Right kidney (tissue), 1 donor: ENCODE measurements at regions not wholly inside any gene's neighbourhood (a gene's known extent, or its start where the extent isn't known, plus 50 kb on each side); places are given as distances from the start of the nearest gene placed in this dataset.
A peak's percentile ranks its signal among the peaks of the same experiment; 100 is the strongest.
"Not testable (repeated sequence)": the region's sequence is repeated elsewhere in the genome, so short reads cannot be mapped to it uniquely, and the experiment has no call there.

Experiments used
- DNase-seq: peaks from one replicate; pipeline ENCODE4 v3.0.0-alpha.2; 2016

DNA sequence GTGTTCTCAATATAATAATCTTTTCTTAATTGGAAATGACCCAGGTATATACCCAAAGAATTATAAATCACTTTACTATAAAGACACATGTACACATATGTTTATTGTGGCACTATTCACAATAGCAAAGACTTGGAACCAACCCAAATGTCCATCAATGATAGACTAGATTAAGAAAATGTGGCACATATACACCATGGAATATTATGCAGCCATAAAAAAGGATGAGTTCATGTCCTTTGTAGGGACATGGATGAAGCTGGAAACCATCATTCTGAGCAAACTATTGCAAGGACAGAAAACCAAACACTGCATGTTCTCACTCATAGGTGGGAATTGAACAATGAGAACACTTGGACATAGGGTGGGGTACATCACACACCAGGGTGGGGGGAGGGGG lies 56.8 kb downstream of the SCGB2B2 start:
- not testable (repeated sequence) for DNase-seq

- DNase-seq, result no peak
Observed at GRCh38 chr19:34618410-34618809, 58.5 kb downstream of the SCGB2B2 start.

GRCh38 chr19:34617996-34618395 lies 59.0 kb downstream of the SCGB2B2 start:
- not testable (repeated sequence) for DNase-seq

DNA sequence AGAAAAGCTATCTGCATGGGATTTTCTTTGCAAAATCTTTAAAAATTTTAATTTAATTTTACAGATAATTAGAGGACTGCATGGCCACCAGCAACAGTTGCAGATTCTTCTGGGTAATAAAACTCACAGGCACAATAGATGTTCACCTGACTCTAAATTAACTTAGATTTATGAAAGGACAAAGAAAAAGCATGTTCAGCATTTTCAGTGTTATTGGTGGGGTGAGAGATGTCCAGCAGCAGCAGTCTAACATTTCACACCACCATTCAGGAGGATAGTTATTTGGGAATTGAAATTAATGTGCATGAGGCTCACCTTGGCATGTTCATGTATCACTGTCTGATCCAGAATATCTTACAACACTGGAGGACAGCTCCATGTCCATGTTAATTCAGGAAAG lies 74.0 kb downstream of the SCGB2B2 start:
- no peak for DNase-seq

DNA sequence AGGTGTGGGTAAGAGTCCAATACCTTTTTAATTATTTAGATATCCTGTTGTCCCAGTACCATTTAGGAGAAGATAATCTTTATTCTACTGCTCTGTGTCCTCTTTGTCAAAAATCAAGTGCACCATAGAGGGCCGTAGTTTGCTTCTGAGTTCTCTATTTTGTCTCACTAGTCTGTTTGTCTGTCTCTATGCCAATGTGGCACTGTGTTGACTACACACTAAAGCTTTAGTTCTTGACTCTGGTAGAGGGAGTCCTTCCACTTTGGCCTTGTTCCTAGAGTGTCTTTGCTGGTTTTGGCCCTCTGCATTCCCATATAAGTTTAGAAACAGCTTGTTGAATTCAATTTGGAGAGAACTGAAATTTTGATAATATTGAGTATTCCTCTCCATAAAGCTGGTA lies 75.9 kb downstream of the SCGB2B2 start:
- DNase-seq, result no peak

DNA sequence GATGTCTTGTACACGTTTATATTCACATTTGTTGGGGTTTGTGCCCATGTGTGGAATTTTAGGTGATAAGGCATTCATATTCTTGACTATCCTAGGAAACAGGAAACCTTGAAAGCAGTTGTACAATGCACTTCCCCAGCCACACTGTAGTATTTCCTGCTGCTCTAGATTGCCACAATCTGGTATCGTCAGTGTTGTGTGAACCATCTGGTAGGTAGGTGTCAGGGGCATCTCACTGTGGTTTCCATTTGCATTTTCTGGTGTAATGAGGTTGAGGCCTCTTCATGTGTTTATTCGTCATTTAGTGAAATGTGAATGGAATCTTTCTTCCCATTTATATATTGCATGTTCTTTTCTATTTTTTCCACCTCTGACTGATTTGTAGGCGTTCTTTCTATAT lies 76.6 kb downstream of the SCGB2B2 start:
- no peak for DNase-seq

DNA sequence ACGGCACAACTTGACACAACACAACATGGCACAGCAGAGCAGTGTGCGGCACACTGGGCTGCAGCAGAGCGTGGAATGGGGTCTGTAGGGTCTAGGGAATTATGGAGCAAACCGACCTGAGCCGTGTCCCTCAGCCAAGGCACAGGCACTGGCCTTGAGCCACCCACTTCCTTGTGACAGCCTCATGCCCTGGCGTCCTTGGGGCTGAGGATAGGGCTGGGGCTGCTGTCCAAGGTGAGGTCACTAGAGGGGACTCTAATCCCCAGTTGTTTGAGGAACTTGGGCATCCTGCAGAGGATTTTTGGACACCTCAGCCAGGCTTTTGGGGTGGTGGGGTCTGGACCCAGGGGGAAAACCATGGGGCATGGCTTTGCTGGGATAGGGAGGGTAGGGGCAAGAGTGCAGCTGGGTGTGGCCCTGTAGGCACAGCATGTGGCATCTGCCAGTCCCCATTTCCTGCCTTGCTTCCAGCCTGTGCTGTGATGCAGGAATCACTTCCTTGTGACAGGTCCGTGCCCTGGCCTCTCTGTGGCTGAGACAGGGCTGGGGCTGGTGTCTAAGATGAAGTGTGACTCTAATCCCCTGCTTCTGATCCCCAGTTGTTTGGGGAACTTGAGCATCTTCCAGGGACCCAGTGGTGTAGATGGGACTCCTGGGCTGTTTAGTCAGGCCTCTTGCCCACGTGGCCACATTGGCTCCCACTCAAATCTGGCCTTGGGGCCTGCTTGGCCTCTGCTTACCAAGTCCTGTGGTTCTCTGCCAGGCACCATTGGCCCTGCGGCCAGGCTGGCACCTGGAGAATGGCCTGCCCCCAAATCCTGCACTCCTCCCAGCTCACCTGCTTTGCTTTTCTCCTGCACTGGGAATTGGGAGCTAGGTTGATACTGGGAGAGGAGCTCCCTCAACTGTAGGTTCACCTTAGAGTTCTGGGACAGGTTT lies 78.5 kb downstream of the SCGB2B2 start:
- DNase-seq, result no peak

DNA sequence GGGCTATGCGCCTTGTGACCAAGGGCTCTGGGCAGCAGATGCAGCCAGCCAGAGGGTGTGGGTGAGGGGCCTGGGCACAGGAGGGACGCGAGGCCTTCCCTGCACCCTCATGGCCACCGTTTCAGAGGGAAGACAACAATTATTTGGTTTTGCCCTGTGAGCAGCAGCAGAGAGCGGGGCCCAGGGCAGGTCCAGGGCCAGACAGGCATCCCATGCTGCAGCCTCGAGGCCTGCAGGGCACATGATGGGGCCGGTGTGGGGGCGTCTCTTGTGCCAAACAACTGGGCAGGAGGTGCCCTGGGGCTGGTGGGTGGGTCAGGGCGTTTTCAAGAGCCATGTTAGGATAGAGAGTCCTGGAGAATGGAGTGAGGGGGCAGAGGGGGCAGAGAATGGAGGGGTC lies 79.4 kb downstream of the SCGB2B2 start:
- no peak for DNase-seq

DNA sequence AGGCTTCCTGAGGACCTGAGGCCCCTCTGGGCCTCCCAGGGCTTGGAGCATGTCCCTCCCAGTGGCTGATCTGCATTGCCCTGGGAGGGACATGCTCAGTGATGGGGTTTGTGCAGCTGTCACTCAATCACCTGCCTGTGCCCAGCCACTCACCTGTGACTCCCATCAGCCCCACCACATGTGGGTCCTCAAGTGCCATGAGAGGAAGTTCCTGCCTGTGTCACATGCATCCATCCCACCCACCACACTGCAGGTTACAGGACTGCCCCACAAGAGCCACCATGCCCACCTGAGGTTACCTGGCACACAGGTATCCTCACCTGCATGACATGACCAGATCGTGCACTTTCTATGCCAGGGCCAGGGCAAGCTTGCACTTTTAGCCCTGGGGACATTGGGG lies 80.0 kb downstream of the SCGB2B2 start:
- DNase-seq, result no peak

DNA sequence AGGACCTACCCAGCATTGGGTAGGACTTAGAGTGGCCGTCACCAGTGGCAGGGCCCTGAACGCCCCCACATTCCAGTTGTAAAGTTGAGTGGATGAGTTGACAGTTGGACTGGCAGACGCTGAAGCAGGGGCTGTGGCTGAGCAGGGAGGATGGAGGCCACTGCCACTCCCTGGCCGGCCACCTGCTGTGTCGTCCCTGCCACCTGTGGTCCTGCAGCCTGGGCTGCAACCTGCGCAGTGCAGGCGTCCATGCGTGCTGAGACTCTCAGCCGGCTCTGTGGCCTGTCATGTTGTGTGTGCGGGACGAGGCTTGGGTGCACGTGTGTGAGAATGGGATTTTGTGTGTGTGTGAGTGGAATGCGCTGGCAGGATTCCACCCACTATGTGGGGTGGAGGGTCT lies 80.8 kb downstream of the SCGB2B2 start:
- no peak for DNase-seq

GRCh38 chr19:34595683-34596082 lies 81.3 kb downstream of the SCGB2B2 start:
- no peak for DNase-seq

DNA sequence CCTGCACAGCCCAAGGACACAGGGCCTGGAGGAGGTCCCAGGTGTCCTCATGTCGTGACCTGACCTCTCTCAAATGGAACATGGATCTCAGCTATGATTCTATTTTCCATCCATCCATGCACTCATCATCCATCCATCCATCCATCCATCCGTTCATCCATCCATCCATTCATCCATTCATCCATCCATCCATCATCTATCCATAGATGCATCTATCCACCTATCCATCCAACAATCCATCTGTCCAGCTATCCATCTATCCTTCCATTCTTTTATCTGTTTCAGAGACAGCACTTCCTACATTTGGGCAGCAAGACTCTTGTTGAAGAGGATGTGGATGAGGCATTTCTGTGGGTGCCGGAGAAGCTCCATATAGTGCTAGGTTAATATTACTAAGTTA lies 86.7 kb downstream of the SCGB2B2 start:
- no peak for DNase-seq

DNA sequence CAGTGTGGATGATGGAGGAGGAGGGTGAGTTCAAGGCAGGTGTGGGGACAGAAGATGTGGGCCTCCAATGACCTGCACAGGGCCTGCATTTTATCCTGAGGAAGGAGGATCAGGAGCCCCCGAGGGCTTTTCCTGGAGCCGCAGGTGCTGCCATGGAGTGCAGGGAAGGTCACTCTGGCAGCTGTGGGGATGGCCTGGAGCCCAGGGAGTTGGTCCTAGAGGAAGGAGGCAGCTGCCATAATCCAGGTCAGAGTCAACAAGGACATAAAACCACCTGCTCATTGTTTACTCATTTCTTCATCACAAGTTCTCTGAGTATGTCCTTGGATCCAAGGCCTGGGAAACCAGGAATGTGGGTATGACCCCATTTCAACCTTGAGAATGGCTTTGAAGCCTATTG lies 87.2 kb downstream of the SCGB2B2 start:
- DNase-seq, result no peak

GRCh38 chr19:34588846-34589245 lies 88.1 kb downstream of the SCGB2B2 start:
- no peak for DNase-seq

DNA sequence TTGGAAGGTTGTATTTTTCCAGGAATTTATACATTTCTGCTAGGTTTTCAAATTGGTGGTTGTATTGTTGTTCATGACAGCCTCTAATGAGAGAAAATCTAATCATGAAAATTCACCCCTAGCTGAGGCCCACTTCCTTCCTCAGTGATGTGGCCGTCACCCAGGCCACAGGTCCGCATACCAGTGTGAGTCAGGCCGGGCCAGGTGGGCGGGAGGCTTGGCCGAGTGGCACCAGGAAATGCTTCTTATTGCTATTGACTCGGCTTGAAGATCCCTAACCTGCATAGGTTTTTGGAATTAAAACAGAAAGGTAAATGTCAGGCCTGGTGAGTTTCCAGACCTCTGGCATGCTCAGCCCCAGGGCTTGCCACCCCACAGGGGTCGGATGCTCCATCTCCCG lies 88.7 kb downstream of the SCGB2B2 start:
- DNase-seq, result no peak

DNA sequence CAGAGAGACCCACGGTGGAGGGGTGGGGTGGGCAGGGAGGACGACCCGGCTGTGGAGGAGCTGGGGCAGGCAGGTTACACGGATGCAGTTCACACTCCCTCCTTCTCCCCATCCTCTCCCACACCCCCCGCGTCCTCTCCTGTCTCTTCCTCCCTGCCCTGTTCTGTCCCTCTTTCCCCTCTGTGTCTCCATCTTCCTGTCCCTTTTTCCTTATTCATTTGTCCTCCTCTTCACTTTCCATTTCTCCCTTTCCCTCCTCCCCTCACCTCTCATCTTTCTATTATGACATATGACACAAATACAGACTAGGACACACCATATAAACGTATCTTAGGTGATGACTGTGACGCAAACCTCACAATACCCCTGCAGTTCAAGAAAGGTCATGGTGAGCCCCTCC lies 96.6 kb downstream of the SCGB2B2 start:
- DNase-seq, result no peak

DNA sequence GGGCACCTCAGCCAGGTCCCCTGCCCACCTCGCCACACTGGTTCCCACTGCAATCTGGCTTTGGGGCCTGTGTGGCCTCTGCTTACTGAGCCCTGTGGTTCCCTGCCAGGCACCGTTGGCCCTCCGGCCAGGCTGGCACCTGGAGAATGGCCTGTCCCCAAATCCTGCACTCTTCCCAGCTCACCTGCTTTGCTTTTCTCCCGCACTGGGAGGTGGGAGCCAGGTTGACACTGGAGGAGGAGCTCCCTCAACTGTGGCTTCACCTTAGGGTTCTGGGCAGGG lies 97.0 kb downstream of the SCGB2B2 start:
- DNase-seq, result no peak

- DNase-seq, result no peak
Observed at GRCh38 chr19:34579281-34580054, 97.5 kb downstream of the SCGB2B2 start.

DNA sequence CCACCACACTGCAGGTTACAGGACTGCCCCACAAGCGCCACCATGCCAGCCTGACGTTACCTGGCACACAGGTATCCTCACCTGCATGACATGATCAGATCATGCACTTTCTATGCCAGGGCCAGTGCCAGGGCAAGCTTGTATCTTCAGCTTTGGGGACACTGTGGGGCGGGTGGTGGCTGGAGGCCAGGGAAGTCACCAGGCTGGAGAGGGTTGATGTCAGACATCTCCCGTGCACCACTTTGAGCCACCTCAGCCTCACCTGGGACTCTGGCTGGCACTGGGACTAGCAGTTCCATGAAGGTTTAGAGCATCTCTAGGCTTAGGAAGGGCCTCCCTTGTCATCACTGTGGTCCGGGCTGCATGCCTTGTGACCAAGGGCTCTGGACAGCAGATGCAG lies 97.2 kb downstream of the WTIP start:
- no peak for DNase-seq

DNA sequence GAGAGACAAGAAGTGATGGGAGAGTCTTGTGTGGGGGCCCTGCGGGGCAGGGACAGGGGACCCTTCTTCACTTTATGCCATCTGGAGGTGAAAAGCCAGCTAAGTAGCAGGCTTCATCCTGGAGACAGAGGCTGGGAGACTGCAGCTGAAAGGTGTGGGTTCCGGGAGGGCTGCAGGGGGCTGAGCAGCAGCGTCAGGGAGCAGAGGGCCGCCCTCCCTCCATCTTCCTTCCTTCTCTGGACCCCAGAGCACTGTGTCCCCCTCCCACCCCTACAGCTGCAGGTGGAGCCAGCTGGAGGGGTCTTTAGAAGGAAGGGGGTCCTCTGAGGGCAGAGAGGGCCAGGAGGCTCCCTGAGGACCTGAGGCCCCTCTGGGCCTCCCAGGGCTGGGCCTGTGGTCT lies 96.6 kb downstream of the WTIP start:
- no peak for DNase-seq

- DNase-seq, result peak; percentile 15
Observed at GRCh38 chr19:34577531-34578101, 96.1 kb downstream of the WTIP start.

DNA sequence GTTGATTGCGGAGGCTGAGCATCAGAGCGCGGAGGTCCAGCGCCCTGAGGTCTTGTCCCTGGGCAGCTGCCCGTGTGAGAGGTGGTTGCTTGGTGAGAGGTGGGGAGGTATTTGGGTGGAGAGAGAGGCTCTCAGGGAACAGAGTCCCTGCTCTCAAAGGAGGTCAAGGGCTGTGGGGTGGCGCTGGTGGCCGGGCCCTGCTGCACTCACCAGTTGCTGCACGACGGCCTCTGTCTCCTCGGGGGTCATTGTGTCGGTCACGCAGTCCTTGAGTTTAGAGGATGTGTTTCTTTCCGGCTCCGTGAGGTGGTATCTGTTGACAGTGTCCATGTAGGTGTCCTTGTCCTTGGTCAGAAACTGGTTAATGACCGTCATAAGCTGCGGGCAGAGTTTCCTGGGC lies 95.5 kb downstream of the WTIP start:
- DNase-seq, result no peak

DNA sequence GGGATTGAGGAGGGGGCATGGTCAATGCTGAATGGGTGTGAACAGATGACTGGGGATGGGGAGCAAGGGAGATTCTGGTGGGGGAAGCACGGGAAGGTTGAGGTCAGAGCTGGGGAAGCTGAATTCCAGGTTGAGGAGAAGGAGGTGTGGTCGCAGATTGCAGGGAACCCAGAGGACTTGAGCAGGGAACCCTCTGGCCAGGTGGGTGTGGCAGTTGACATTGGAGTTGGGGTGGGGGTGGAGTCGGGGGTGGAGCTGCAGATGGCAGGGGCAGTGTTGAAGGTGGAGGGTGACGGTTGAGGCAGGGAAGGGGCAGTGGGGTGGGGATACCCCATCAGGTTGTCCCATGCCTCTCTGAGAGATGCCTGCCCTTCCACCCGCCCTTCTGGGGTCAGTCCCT lies 94.7 kb downstream of the WTIP start:
- DNase-seq, result no peak

- DNase-seq, result no peak
Observed at GRCh38 chr19:34575206-34575605, 93.6 kb downstream of the WTIP start.
